Esophagus squamous epithelium (tissue), 5 donors: ENCODE measurements at regions not wholly inside any gene's neighbourhood (a gene's known extent, or its start where the extent isn't known, plus 50 kb on each side); places are given as distances from the start of the nearest gene placed in this dataset.
A peak's percentile ranks its signal among the peaks of the same experiment; 100 is the strongest.

Experiments
- DNase-seq: peaks from one replicate; lab custom pipeline; 2025; lab: John Stamatoyannopoulos, UW
- H3K27ac ChIP-seq, 4 donors: fragments of 200-600 bp; sonication (generic); one replicate each; pipeline ENCODE4 v1.5.1; 2016 to 2019; ENCODE audit warnings: mild to moderate bottlenecking in 1 of 4
- H3K27me3 ChIP-seq, 4 donors: fragments of 200-600 bp; sonication (generic); 1 replicate in 3 of 4; 2 replicates in 1 of 4; pipeline versions ENCODE4 v1.5.1 to v1.6.0; 2017 to 2021; ENCODE audit warnings: antibody characterized with exemption in 1 of 4
- H3K36me3 ChIP-seq, 3 donors: fragments of 200-600 bp; sonication (generic); one replicate each; pipeline ENCODE4 v1.5.1; 2016 to 2019
- H3K4me1 ChIP-seq, 3 donors: fragments of 200-600 bp; sonication (generic); one replicate each; pipeline ENCODE4 v1.5.1; 2017 to 2019
- H3K4me3 ChIP-seq, 4 donors: fragments of 200-600 bp; sonication (generic); 1 replicate in 3 of 4; 2 replicates in 1 of 4; pipeline ENCODE4 v1.5.1; 2016 to 2019; ENCODE audit warnings: mild to moderate bottlenecking in 2 of 4, moderate library complexity in 1 of 4
- H3K9me3 ChIP-seq, 3 donors: fragments of 200-600 bp; sonication (generic); one replicate each; pipeline ENCODE4 v1.5.1; 2016 to 2019
- POLR2A ChIP-seq, 4 donors: fragments of 450-650 bp; IDR thresholded peaks; one replicate each; pipeline ENCODE4 v1.6.1; 2017; ENCODE audit warnings: antibody characterized with exemption in 4 of 4, mild to moderate bottlenecking in 4 of 4, moderate library complexity in 3 of 4
- WGBS, 2 donors: methylation state at CpG; one replicate each; pipeline ENCODE4 v1.1.5; 2018; 5-methylcytosine and 5-hydroxymethylcytosine counted together
- intact Hi-C: fragments of 100-400 bp; cut with DNase I; formaldehyde crosslinking; loops from one replicate; pipeline ENCODE4 v1.15.0; 2022
- TF ChIP-seq, protein P1 (sequence below), 6 experiments: fragments of 450-650 bp in 4 of 6; fragments of 200-600 bp in 2 of 6; sonication (generic) in 2 of 6; IDR thresholded peaks; one replicate each; pipeline ENCODE4 v1.5.1; 2016 to 2019; ENCODE audit warnings: antibody characterized with exemption in 6 of 6, mild to moderate bottlenecking in 4 of 6, moderate library complexity in 4 of 6
- donor health status: DM: yes; HTN: yes; CAD: no.

DNA sequence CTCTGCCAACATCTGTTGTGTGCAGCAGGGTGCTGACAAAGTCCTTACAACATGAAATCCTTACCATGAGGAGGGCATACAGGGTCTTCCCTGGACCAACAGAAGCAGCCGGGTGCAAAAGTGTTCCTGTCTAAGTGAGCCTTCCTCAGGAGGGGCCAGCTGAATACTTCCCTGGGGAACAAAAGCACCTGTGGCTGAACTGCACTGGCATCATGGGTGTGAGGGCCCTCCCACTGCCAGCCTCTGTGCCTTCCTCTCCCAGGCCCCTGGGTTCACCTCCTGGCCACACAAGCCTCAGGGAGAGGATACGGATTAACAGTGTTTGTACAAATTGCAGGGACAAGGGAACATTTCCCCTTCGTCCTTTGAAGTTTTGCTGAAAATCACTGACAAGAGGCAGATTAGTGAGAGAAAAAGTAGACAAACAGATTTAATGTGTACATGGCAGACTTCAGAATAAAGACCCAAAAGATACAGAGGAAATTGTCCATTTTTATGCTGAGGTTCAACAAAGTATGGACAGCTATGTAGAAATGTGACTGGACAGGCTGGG lies 91.0 kb upstream of the PPM1J start:
- intact Hi-C loops = loop anchor here (5.0 kb wide), 1 partner anchor 89 kb away; the partner anchor contains the start of gene PPM1J
- TF ChIP-seq POLR2A (IDR thresholded peaks at IDR 0.05) = no peak
- TF ChIP-seq, protein P1, sequence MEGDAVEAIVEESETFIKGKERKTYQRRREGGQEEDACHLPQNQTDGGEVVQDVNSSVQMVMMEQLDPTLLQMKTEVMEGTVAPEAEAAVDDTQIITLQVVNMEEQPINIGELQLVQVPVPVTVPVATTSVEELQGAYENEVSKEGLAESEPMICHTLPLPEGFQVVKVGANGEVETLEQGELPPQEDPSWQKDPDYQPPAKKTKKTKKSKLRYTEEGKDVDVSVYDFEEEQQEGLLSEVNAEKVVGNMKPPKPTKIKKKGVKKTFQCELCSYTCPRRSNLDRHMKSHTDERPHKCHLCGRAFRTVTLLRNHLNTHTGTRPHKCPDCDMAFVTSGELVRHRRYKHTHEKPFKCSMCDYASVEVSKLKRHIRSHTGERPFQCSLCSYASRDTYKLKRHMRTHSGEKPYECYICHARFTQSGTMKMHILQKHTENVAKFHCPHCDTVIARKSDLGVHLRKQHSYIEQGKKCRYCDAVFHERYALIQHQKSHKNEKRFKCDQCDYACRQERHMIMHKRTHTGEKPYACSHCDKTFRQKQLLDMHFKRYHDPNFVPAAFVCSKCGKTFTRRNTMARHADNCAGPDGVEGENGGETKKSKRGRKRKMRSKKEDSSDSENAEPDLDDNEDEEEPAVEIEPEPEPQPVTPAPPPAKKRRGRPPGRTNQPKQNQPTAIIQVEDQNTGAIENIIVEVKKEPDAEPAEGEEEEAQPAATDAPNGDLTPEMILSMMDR (IDR thresholded peaks at IDR 0.05) = no peak
- no peak for DNase-seq

DNA sequence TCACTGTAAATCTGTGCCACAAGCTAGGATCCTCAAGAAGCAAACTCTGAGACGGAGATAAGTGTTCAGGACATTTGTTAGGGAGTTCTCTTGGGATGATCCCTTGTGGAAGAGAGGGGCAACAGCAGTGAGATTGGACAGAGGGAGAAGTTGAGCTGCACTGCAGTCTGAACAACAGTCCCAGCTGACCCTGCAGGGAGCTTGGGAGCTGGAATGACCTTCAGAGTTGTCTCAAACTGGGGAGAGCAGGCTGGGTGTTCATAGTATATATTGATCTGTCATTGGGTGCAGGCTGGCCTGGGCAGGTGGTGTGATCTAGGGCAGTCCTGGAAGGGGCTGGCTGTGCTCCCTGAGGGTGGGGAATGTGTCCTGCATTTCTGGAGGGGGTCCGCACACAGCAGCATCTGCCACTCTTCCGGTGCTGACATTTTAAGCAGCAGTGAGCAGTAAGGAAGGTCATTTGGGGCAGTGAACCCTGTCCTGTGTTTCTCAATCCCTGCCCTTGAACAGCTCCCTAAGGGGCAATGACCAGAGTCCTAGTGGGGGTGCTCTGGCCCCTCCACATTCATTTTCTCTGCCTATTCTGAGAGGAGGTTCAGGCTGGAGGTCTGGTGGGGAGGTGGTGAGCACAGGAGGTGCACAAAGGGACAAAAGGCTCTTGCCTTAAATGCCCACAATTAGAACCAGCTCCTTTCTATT lies 90.2 kb upstream of the PPM1J start:
- Histone ChIP-seq H3K4me3 (no peak overlapping the region), H3K36me3 (no peaks in the 10 kb centered on the region), H3K27ac (no peak overlapping the region), H3K9me3 (no peaks in the 10 kb centered on the region), H3K4me1 (peaks cover 0 to 6% (median 0%) of the 10 kb centered on the region in 3 donors), H3K27me3 (no peaks in the 10 kb centered on the region)
- intact Hi-C loops = loop anchor here (5.0 kb wide), 1 partner anchor 88 kb away; the partner anchor contains the start of gene PPM1J
- TF ChIP-seq POLR2A (IDR thresholded peaks at IDR 0.05) = no peak
- TF ChIP-seq, protein P1 (IDR thresholded peaks at IDR 0.05) = no peak
- no peak for DNase-seq
- WGBS, 2 donors = 82 to 97% methylated on average over 3 of the region's 3 CpGs

More for the DNA sequence above, 91.0 kb upstream of the PPM1J start:
- H3K27ac ChIP-seq = no peak overlapping the region
- no peaks in the 10 kb centered on the region for H3K36me3 ChIP-seq
- H3K4me1 ChIP-seq = peaks cover 0 to 6% (median 0%) of the 10 kb centered on the region in 3 donors
- no peak overlapping the region for H3K4me3 ChIP-seq
- no peaks in the 10 kb centered on the region for H3K27me3 ChIP-seq
- 79 to 89% methylated on average over 3 of the region's 3 CpGs for WGBS, 2 donors
- no peaks in the 10 kb centered on the region for H3K9me3 ChIP-seq

DNA sequence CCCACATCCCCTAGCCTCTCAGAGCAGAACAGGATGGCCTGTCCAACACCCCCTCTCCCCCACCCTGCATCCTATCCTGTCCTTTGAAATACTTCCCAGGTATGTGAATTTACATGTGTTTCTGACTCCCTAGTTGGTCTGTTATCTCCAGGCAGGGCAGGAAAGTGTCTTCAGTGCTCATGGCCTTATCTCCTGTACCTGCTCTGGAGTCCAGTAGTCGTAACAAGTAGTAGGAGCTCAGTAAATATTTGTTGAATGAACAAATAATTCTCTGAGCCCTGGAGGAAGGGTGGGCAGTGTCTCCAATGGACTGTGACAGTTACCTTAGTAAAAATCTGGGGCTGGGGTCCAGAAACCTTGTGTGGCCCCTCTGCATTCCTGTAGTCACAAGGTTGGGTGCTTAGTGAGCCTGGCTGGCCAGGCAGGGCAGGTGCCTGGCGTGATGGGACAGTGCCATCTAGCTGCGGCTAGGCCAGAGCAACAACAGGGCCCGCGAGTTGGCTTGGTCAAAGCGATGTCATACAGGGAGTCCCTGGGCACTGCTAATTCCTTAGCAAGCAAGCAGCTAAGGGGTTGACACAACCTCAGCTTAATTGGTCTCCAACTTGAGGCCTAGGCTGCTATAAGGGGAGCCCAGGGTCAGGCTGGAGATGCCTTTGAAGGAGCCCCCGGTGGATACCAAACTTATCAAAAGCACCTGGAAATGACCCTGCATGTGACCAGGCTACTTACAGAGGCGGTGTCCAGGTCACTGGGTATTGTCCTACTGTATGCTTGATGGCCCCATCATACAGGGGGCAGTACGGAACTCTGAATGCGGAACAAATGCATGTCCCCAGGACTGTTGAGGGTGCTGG lies 89.0 kb upstream of the PPM1J start:
- Histone ChIP-seq H3K27me3 (no peaks in the 10 kb centered on the region), H3K36me3 (no peaks in the 10 kb centered on the region), H3K4me3 (no peak overlapping the region), H3K9me3 (no peaks in the 10 kb centered on the region), H3K27ac (no peak overlapping the region), H3K4me1 (peaks cover 0 to 2% (median 0%) of the 10 kb centered on the region in 3 donors)
- no peak for DNase-seq
- intact Hi-C loops = no loop called here
- WGBS, 2 donors = 40 to 78% methylated on average over 2 to 4 of the region's 10 CpGs
- TF ChIP-seq, protein P1 (IDR thresholded peaks at IDR 0.05) = peak; percentile 27 to 94 (median 82)
- no peak for TF ChIP-seq POLR2A (IDR thresholded peaks at IDR 0.05)

DNA sequence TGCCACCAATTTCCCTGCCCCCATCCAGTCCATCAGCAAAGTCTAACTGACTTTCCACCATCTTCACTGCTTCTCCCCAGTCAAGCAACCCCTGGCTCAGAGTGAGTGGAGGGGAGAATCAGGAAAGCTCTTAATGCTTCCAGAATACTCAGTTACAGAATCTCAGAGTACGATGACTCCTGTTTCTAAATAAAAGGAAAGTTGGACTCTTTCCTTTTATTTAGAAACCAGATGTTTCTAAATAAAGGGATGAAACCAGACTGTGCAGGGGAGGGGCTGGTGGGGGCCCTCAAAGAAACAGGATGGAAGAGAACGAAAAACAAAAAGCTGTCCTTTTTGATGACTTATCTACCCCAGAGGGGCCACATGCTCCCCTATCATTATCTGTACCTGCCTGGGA lies 85.2 kb upstream of the PPM1J start:
- no peak overlapping the region for H3K4me3 ChIP-seq
- H3K9me3 ChIP-seq = no peaks in the 10 kb centered on the region
- 56 to 66% methylated on average over 2 of the region's 2 CpGs for WGBS, 2 donors
- DNase-seq = no peak
- no peaks in the 10 kb centered on the region for H3K36me3 ChIP-seq
- H3K27ac ChIP-seq = no peak overlapping the region
- TF ChIP-seq, protein P1 (IDR thresholded peaks at IDR 0.05) = no peak
- TF ChIP-seq POLR2A (IDR thresholded peaks at IDR 0.05) = no peak
- intact Hi-C loops = no loop called here
- H3K27me3 ChIP-seq = no peaks in the 10 kb centered on the region
- no peaks in the 10 kb centered on the region for H3K4me1 ChIP-seq
